GM23338 (cell line): ENCODE measurements at regions not wholly inside any gene's neighbourhood (a gene's known extent, or its start where the extent isn't known, plus 50 kb on each side); places are given as distances from the start of the nearest gene placed in this dataset.

Experiments
- JUNB ChIP-seq: IDR thresholded peaks from one replicate; pipeline ENCODE4 v1.6.1; 2016; ENCODE audit warnings: antibody characterized with exemption; ENCODE audit not compliant: unreplicated experiment
- TF ChIP-seq, protein P1 (sequence below), 2 experiments: fragments of 200-600 bp in 1 of 2; sonication (generic) in 1 of 2; conservative IDR thresholded peaks; 2 replicates each; pipeline versions ENCODE4 v1.5.1 to v1.6.1; 2016 to 2017; ENCODE audit warnings: antibody characterized with exemption in 2 of 2, low read depth in 2 of 2, mild to moderate bottlenecking in 2 of 2, moderate library complexity in 1 of 2

DNA sequence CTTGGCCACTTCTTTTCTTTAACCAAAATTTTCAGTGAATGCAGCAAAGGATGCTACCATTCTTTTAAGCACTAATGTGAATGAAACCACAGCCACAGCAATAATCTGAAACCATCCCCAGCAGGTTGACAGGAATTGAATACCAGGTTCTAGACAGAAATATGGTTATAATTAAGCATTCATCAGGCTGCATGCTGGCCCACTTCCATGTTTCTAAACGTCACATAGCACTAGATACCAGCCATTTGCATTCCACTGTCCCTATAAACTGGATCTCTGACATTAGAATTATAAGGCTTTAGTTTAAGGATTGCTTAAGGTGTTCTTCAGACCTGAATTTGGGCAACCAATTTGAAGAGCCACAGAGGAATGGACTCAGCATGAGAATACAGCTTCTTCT, 340.8 kb upstream of the KLF6 start:
- TF ChIP-seq, protein P1, sequence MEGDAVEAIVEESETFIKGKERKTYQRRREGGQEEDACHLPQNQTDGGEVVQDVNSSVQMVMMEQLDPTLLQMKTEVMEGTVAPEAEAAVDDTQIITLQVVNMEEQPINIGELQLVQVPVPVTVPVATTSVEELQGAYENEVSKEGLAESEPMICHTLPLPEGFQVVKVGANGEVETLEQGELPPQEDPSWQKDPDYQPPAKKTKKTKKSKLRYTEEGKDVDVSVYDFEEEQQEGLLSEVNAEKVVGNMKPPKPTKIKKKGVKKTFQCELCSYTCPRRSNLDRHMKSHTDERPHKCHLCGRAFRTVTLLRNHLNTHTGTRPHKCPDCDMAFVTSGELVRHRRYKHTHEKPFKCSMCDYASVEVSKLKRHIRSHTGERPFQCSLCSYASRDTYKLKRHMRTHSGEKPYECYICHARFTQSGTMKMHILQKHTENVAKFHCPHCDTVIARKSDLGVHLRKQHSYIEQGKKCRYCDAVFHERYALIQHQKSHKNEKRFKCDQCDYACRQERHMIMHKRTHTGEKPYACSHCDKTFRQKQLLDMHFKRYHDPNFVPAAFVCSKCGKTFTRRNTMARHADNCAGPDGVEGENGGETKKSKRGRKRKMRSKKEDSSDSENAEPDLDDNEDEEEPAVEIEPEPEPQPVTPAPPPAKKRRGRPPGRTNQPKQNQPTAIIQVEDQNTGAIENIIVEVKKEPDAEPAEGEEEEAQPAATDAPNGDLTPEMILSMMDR (conservative IDR thresholded peaks at IDR 0.05; ENCODE audit: low read depth in 2 of 2): no peak
- TF ChIP-seq JUNB: no peak
